Gastroesophageal sphincter (tissue), 3 donors: ENCODE measurements at regions not wholly inside any gene's neighbourhood (a gene's known extent, or its start where the extent isn't known, plus 50 kb on each side); places are given as distances from the start of the nearest gene placed in this dataset.
"Not testable (repeated sequence)": the region's sequence is repeated elsewhere in the genome, so short reads cannot be mapped to it uniquely, and the experiment has no call there.

ENCODE experiments used
- EP300 ChIP-seq: sonication (generic); formaldehyde crosslinking; IDR thresholded peaks from one replicate; pipeline ENCODE4 v1.6.1; 2017; ENCODE audit warnings: antibody characterized with exemption, mild to moderate bottlenecking
- POLR2A ChIP-seq, 2 donors: fragments of 450-650 bp; IDR thresholded peaks; one replicate each; pipeline ENCODE4 v1.6.1; 2017; ENCODE audit warnings: antibody characterized with exemption in 2 of 2, mild to moderate bottlenecking in 2 of 2, moderate library complexity in 1 of 2
- POLR2AphosphoS5 ChIP-seq: sonication (generic); formaldehyde crosslinking; IDR thresholded peaks from one replicate; pipeline ENCODE4 v1.6.1; 2017; ENCODE audit warnings: antibody characterized with exemption
- TF ChIP-seq, protein P1 (sequence below), 4 experiments: fragments of 200-600 bp in 2 of 4; fragments of 450-650 bp in 2 of 4; sonication (generic) in 1 of 4; IDR thresholded peaks; one replicate each; pipeline ENCODE4 v1.5.1; 2017 to 2019; ENCODE audit warnings: antibody characterized with exemption in 4 of 4, mild to moderate bottlenecking in 2 of 4, moderate library complexity in 2 of 4

DNA sequence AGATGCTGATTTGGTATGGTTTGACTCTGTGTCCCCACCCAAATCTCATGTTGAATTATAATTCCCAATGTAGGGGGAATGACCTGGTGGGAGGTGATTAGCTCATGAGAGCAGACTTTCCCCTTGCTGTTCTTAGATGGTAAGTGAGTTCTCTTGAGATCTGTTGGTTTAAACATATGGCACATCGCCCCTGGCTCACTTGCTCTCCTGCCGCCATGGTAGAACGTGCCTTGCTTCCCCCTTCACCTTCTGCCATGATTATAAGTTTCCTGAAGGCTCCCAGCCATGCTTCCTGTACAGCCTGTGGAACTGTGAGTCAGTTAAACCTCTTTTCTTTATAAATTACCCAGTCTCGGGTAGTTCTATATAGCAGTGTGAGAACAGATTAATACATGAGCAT lies 2930.2 kb upstream of the OR11H1 start:
- TF ChIP-seq, protein P1, sequence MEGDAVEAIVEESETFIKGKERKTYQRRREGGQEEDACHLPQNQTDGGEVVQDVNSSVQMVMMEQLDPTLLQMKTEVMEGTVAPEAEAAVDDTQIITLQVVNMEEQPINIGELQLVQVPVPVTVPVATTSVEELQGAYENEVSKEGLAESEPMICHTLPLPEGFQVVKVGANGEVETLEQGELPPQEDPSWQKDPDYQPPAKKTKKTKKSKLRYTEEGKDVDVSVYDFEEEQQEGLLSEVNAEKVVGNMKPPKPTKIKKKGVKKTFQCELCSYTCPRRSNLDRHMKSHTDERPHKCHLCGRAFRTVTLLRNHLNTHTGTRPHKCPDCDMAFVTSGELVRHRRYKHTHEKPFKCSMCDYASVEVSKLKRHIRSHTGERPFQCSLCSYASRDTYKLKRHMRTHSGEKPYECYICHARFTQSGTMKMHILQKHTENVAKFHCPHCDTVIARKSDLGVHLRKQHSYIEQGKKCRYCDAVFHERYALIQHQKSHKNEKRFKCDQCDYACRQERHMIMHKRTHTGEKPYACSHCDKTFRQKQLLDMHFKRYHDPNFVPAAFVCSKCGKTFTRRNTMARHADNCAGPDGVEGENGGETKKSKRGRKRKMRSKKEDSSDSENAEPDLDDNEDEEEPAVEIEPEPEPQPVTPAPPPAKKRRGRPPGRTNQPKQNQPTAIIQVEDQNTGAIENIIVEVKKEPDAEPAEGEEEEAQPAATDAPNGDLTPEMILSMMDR (IDR thresholded peaks at IDR 0.05): not testable (repeated sequence)
- TF ChIP-seq POLR2A (IDR thresholded peaks at IDR 0.05); EP300; POLR2AphosphoS5: not testable (repeated sequence)
